CD14-positive monocyte (primary cell): ENCODE measurements at regions not wholly inside any gene's neighbourhood (a gene's known extent, or its start where the extent isn't known, plus 50 kb on each side); places are given as distances from the start of the nearest gene placed in this dataset.
A peak's percentile ranks its signal among the peaks of the same experiment; 100 is the strongest.

Experiments used
- DNase-seq, 3 donors: peaks; one replicate each; pipeline ENCODE4 v3.0.0-alpha.2; 2011 to 2022
- H2AFZ ChIP-seq: 2 replicates; pipeline ENCODE4 v1.6.0; 2012; ENCODE audit warnings: mild to moderate bottlenecking, low read depth, low read length, inconsistent platforms; ENCODE audit not compliant: insufficient read depth, poor library complexity, severe bottlenecking
- H3K27ac ChIP-seq, 2 donors: 1 replicate in 1 of 2; 2 replicates in 1 of 2; pipeline ENCODE4 v1.5.1; 2012 to 2013; ENCODE audit warnings: low read length in 2 of 2, control low read depth in 1 of 2, inconsistent platforms in 1 of 2, low read depth in 1 of 2, mild to moderate bottlenecking in 1 of 2
- H3K27me3 ChIP-seq, 2 donors: one replicate each; pipeline versions ENCODE4 v1.6.0 to v1.6.1; 2011 to 2013; ENCODE audit warnings: low read length in 2 of 2; ENCODE audit not compliant: control insufficient read depth in 2 of 2, insufficient read depth in 2 of 2
- H3K36me3 ChIP-seq, 2 donors: replicated peaks in 1 of 2; 1 replicate in 1 of 2; 2 replicates in 1 of 2; pipeline versions ENCODE4 v1.5.1 to v1.6.1; 2012 to 2013; ENCODE audit warnings: low read length in 2 of 2, control low read depth in 1 of 2, inconsistent platforms in 1 of 2, mild to moderate bottlenecking in 1 of 2; ENCODE audit not compliant: insufficient read depth in 2 of 2, control insufficient read depth in 1 of 2
- H3K4me1 ChIP-seq, 2 donors: 1 replicate in 1 of 2; 2 replicates in 1 of 2; pipeline versions ENCODE4 v1.5.1 to v1.6.1; 2012 to 2013; ENCODE audit warnings: low read length in 2 of 2, control low read depth in 1 of 2, inconsistent platforms in 1 of 2, mild to moderate bottlenecking in 1 of 2, moderate library complexity in 1 of 2; ENCODE audit not compliant: insufficient read depth in 2 of 2, control insufficient read depth in 1 of 2
- H3K4me2 ChIP-seq: replicated peaks from 2 replicates; pipeline ENCODE3; 2012; ENCODE audit warnings: low read length, moderate library complexity, mild to moderate bottlenecking; ENCODE audit not compliant: poor library complexity, severe bottlenecking; ENCODE audit errors: extremely low read depth
- H3K4me3 ChIP-seq, 3 experiments: fragments of 200-600 bp in 1 of 3; sonication (generic) in 1 of 3; replicated peaks in 1 of 3; 1 replicate in 2 of 3; 2 replicates in 1 of 3; pipeline ENCODE4 v1.5.1; 2011 to 2013; ENCODE audit warnings: low read length in 3 of 3, mild to moderate bottlenecking in 3 of 3, control low read depth in 2 of 3, low read depth in 2 of 3, inconsistent platforms in 1 of 3, moderate library complexity in 1 of 3
- H3K79me2 ChIP-seq: 2 replicates; pipeline ENCODE4 v1.6.0; 2012; ENCODE audit warnings: mild to moderate bottlenecking, control low read depth, inconsistent platforms, low read length, moderate library complexity; ENCODE audit not compliant: insufficient read depth
- H3K9ac ChIP-seq: 2 replicates; pipeline ENCODE4 v1.6.0; 2017; ENCODE audit warnings: low read length, mild to moderate bottlenecking; ENCODE audit not compliant: insufficient read depth, poor library complexity, severe bottlenecking
- H3K9me3 ChIP-seq, 2 donors: replicated peaks in 1 of 2; 1 replicate in 1 of 2; 2 replicates in 1 of 2; pipeline versions ENCODE4 v1.5.1 to v1.6.1; 2012 to 2013; ENCODE audit warnings: low read length in 2 of 2, control low read depth in 1 of 2; ENCODE audit not compliant: control insufficient read depth in 1 of 2, insufficient read depth in 1 of 2
- H4K20me1 ChIP-seq: 2 replicates; pipeline ENCODE4 v1.6.0; 2012; ENCODE audit warnings: mild to moderate bottlenecking, low read length, control low read depth, moderate library complexity; ENCODE audit not compliant: insufficient read depth
- H3K27ac Mint-ChIP-seq, 7 donors: one replicate each; pipeline ENCODE4 v1.8.0; 2020; ENCODE audit warnings: mild to moderate bottlenecking in 7 of 7, mixed read lengths in 7 of 7, moderate library complexity in 6 of 7, inconsistent platforms in 2 of 7
- H3K27me3 Mint-ChIP-seq, 3 donors: one replicate each; pipeline ENCODE4 v1.8.0; 2021 to 2022; ENCODE audit warnings: low read depth in 3 of 3, mild to moderate bottlenecking in 3 of 3, mixed read lengths in 3 of 3, moderate library complexity in 3 of 3, inconsistent platforms in 1 of 3
- H3K36me3 Mint-ChIP-seq, 2 donors: one replicate each; pipeline ENCODE4 v1.8.0; 2020; ENCODE audit warnings: mixed read lengths in 2 of 2, inconsistent platforms in 1 of 2, mild to moderate bottlenecking in 1 of 2
- H3K4me1 Mint-ChIP-seq: one replicate; pipeline ENCODE4 v1.8.0; 2020; ENCODE audit warnings: mild to moderate bottlenecking, mixed read lengths
- H3K4me3 Mint-ChIP-seq, 2 donors: one replicate each; pipeline ENCODE4 v1.8.0; 2020; ENCODE audit warnings: mild to moderate bottlenecking in 2 of 2, mixed read lengths in 2 of 2, moderate library complexity in 1 of 2
- H3K9me3 Mint-ChIP-seq, 7 donors: one replicate each; pipeline ENCODE4 v1.8.0; 2020 to 2022; ENCODE audit warnings: mixed read lengths in 7 of 7, mild to moderate bottlenecking in 6 of 7, moderate library complexity in 6 of 7, inconsistent platforms in 2 of 7
- WGBS: methylation state at CpG from one replicate; pipeline ENCODE4 v1.1.5; 2013; ENCODE audit warnings: missing lambda C conversion rate; ENCODE audit not compliant: insufficient coverage; 5-methylcytosine and 5-hydroxymethylcytosine counted together
- intact Hi-C, 2 donors: fragments of 100-400 bp; cut with micrococcal nuclease; formaldehyde crosslinking; loops; one replicate each; pipeline versions ENCODE4 v1.15.0 to v1.15.1; 2023
- TF ChIP-seq, protein P1 (sequence below): fragments of 200-600 bp; IDR thresholded peaks from one replicate; pipeline ENCODE4 v1.8.0; 2022; ENCODE audit warnings: antibody characterized with exemption, mild to moderate bottlenecking

DNA sequence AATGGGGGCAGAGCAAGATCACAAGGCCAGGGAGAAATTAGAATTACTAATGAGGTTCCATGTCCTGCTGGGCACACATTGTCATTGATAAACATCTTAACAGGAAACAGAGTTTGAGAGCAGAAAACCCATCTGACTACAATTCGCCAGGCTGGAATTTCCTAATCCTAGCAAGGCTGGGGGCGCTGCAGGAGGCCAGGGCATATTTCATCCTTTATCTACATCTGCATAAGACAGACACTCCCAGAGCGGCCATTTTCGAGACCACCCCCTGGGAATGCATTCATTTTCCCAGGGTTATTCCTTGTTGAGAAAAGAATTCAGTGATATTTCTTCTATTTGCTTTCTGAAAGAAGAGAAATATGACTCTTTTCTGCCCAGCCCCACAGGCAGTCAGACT lies 152.7 kb downstream of the SUCLG1 start:
- Histone ChIP-seq H3K4me3 (no peak overlapping the region), H3K27me3 (no peaks in the 10 kb centered on the region), H2AFZ (no peak overlapping the region), H3K79me2 (no peaks in the 10 kb centered on the region), H3K4me1 (no peaks in the 10 kb centered on the region), H3K4me2 (no peak overlapping the region), H3K9me3 (peaks cover 0 to 14% of the 10 kb centered on the region in 2 donors), H4K20me1 (no peaks in the 10 kb centered on the region), H3K9ac (no peak overlapping the region), H3K27ac (no peak overlapping the region), H3K36me3 (no peaks in the 10 kb centered on the region)
- Mint-ChIP-seq H3K27me3 (peaks cover 2 to 3% (median 2%) of the 10 kb centered on the region in 3 donors), H3K4me3 (no peak overlapping the region), H3K36me3 (no peaks in the 10 kb centered on the region), H3K4me1 (no peaks in the 10 kb centered on the region), H3K27ac (no peak overlapping the region), H3K9me3 (peaks cover 9 to 19% (median 13%) of the 10 kb centered on the region in 7 donors)
- TF ChIP-seq, protein P1, sequence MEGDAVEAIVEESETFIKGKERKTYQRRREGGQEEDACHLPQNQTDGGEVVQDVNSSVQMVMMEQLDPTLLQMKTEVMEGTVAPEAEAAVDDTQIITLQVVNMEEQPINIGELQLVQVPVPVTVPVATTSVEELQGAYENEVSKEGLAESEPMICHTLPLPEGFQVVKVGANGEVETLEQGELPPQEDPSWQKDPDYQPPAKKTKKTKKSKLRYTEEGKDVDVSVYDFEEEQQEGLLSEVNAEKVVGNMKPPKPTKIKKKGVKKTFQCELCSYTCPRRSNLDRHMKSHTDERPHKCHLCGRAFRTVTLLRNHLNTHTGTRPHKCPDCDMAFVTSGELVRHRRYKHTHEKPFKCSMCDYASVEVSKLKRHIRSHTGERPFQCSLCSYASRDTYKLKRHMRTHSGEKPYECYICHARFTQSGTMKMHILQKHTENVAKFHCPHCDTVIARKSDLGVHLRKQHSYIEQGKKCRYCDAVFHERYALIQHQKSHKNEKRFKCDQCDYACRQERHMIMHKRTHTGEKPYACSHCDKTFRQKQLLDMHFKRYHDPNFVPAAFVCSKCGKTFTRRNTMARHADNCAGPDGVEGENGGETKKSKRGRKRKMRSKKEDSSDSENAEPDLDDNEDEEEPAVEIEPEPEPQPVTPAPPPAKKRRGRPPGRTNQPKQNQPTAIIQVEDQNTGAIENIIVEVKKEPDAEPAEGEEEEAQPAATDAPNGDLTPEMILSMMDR: no peak
- DNase-seq: no peak
- WGBS: 86% methylated on average over 1 of the region's 4 CpGs
- intact Hi-C loops: no loop called here

DNA sequence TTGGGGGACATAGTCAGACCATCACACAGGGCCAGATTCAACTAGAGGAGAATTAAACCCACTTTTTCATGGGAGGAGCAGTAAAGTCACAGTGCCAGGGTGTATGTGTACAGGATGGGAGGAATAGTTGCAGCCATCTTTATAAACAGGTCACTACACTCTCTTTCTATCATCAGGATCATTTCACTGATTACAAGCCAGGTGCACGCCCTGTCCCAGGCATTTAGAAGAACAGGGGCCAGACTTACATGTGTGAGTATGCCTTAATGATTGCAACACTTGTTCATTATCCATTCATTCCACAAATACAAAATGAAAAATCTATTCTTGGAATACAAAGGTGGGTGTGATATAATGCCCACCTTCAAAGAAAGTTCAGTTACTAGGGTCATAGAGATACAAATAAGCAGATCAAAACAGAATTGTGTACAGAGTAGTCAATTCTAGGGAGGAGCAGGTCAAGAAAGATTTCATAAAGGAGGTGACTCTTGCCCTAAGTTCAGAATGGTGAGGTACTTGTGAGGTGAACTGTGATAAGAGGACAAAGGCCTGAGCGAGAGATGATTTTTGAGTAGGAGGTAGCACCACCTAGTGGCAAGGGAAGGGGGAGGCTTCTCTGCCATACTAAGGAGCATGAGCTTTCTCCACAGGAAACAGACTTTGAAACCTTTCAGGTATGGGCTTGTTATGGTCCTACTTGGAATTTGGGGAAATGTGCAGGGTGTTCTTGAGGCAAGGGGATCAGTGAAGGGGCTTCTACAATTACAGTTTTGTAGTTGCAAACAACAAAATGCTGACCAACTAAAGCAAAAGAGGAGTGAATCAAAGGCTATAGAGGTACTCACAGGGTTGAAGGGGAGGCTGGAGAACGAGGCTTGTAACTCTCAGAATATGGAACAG lies 156.3 kb downstream of the SUCLG1 start:
- DNase-seq: no peak
- H3K27me3 Mint-ChIP-seq: peaks cover 0 to 2% (median 0%) of the 10 kb centered on the region in 3 donors
- Histone ChIP-seq H3K36me3 (no peaks in the 10 kb centered on the region), H3K27me3 (no peaks in the 10 kb centered on the region), H3K4me3 (no peak overlapping the region), H3K27ac (no peak overlapping the region), H3K79me2 (no peaks in the 10 kb centered on the region), H3K9me3 (peaks cover 0 to 14% of the 10 kb centered on the region in 2 donors), H2AFZ (no peak overlapping the region), H4K20me1 (no peaks in the 10 kb centered on the region), H3K4me1 (no peaks in the 10 kb centered on the region), H3K9ac (no peak overlapping the region), H3K4me2 (no peak overlapping the region)
- no peaks in the 10 kb centered on the region for H3K36me3 Mint-ChIP-seq
- H3K4me3 Mint-ChIP-seq: no peak overlapping the region
- peaks cover 2% of the 10 kb centered on the region for H3K4me1 Mint-ChIP-seq
- TF ChIP-seq, protein P1: peak; percentile 70
- 40% methylated on average over 1 of the region's 3 CpGs for WGBS
- H3K9me3 Mint-ChIP-seq: peaks cover 9 to 18% (median 13%) of the 10 kb centered on the region in 7 donors
- intact Hi-C loops: no loop called here
- no peak overlapping the region for H3K27ac Mint-ChIP-seq
